ENCODE measurements at regions not wholly inside any gene's neighbourhood (a gene's known extent, or its start where the extent isn't known, plus 50 kb on each side); places are given as distances from the start of the nearest gene placed in this dataset.

DNA sequence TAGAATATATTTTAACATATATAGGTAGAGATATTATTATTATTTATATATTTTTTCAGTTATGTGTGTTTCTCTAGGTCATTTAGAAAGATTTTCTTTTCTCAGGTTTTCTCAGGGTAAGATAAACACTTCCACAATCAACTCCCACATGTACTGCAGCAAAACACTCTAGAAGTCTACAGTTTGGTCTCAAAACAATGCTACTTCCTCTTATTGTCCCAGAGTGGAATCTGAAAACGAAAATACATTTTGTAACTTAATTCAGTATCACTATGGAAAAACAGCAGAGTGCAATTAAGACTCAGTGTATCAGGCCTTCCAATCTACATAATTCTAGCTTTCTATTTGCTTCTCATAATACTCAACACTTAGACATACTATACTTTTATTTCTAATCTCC lies 190.1 kb upstream of the SLC35G4 start:
- TF ChIP-seq, protein P1, sequence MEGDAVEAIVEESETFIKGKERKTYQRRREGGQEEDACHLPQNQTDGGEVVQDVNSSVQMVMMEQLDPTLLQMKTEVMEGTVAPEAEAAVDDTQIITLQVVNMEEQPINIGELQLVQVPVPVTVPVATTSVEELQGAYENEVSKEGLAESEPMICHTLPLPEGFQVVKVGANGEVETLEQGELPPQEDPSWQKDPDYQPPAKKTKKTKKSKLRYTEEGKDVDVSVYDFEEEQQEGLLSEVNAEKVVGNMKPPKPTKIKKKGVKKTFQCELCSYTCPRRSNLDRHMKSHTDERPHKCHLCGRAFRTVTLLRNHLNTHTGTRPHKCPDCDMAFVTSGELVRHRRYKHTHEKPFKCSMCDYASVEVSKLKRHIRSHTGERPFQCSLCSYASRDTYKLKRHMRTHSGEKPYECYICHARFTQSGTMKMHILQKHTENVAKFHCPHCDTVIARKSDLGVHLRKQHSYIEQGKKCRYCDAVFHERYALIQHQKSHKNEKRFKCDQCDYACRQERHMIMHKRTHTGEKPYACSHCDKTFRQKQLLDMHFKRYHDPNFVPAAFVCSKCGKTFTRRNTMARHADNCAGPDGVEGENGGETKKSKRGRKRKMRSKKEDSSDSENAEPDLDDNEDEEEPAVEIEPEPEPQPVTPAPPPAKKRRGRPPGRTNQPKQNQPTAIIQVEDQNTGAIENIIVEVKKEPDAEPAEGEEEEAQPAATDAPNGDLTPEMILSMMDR (IDR thresholded peaks at IDR 0.05): no peak
- H3K36me3 ChIP-seq: no peaks in the 10 kb centered on the region
- H3K27me3 ChIP-seq: no peaks in the 10 kb centered on the region
- intact Hi-C loops (cut with DNase I): no loop called here
- H3K4me1 ChIP-seq: no peaks in the 10 kb centered on the region
- H3K4me3 ChIP-seq: no peak overlapping the region
- H3K9me3 ChIP-seq: no peaks in the 10 kb centered on the region
- no peak overlapping the region for H3K27ac ChIP-seq
- DNase-seq (ENCODE audit: low spot score in 2 of 2): no peak

DNA sequence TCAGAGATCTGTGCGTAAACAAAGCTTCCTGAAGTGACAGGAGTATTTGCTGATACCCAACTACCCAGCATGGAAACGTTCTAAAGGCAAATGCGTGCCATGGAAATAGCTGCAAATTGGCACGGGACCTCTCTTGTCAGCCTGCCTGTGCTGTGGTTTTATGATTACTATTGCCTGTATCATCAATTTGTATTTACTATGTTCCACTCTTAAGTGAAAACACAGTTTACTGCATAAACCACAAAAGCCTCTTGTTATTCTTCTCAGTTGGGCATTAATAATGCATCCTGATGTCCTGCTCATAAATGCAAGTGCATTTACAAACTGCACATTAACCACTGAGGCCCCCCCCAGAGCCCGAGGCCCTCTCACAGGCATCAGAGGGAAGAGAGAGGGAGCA lies 196.6 kb upstream of the SLC35G4 start:
- Histone ChIP-seq H3K9me3 (no peaks in the 10 kb centered on the region), H3K4me1 (no peaks in the 10 kb centered on the region), H3K27me3 (no peaks in the 10 kb centered on the region), H3K36me3 (no peaks in the 10 kb centered on the region), H3K4me3 (no peak overlapping the region), H3K27ac (no peak overlapping the region)
- DNase-seq (ENCODE audit: low spot score in 2 of 2): no peak
- intact Hi-C loops (cut with DNase I): no loop called here
- TF ChIP-seq, protein P1 (IDR thresholded peaks at IDR 0.05): no peak

DNA sequence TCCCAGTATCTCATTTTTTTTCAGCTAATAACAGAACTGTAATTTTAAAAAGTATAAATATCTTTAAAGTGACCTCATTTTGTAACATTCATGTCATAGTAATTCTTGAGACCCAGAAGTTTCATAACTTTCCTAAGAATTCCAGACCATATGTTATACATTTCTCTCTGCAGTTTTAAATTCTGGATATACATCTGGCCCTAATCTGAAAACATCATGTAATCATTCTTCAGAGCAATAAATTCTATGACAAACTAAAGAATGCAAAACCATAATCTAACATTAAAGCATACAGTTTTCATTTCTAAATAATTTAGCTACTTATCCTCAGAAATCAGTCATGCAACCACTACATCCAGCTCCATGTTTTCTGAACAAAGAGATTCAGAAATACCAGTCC lies 198.3 kb upstream of the SLC35G4 start:
- no peaks in the 10 kb centered on the region for H3K27me3 ChIP-seq
- H3K4me1 ChIP-seq: no peaks in the 10 kb centered on the region
- H3K27ac ChIP-seq: no peak overlapping the region
- H3K9me3 ChIP-seq: no peaks in the 10 kb centered on the region
- no peak overlapping the region for H3K4me3 ChIP-seq
- intact Hi-C loops (cut with DNase I): no loop called here
- TF ChIP-seq, protein P1 (IDR thresholded peaks at IDR 0.05): no peak
- H3K36me3 ChIP-seq: no peaks in the 10 kb centered on the region
- no peak for DNase-seq (ENCODE audit: low spot score in 2 of 2)

DNA sequence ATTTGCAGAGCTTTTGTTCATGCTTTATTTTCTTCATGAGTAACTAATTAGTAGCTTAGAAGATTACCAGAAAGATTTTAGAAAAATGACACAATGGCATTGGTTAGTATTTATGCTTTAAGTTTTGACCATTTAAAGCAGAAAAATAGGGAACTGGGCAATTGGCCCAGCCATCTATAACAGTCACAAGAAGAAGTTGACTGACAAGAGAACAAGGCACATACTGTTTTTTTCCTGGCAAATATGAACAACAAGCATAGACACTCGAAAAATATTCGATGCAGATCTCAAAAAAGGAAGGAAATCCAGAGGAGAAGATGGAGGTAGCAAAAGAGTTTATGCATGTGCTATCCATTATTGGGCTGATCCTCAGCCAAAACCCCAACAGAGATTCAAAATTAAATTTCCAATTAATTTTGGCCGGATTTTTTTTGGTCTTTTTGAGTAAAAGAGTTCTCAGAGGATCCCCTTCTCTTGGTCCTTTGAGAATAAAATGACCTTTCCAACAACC lies 200.8 kb upstream of the SLC35G4 start:
- TF ChIP-seq, protein P1 (IDR thresholded peaks at IDR 0.05): no peak
- H3K4me3 ChIP-seq: no peak overlapping the region
- no peaks in the 10 kb centered on the region for H3K36me3 ChIP-seq
- no peak overlapping the region for H3K27ac ChIP-seq
- H3K4me1 ChIP-seq: no peaks in the 10 kb centered on the region
- no peak for DNase-seq (ENCODE audit: low spot score in 2 of 2)
- intact Hi-C loops (cut with DNase I): no loop called here
- H3K9me3 ChIP-seq: no peaks in the 10 kb centered on the region
- no peaks in the 10 kb centered on the region for H3K27me3 ChIP-seq

DNA sequence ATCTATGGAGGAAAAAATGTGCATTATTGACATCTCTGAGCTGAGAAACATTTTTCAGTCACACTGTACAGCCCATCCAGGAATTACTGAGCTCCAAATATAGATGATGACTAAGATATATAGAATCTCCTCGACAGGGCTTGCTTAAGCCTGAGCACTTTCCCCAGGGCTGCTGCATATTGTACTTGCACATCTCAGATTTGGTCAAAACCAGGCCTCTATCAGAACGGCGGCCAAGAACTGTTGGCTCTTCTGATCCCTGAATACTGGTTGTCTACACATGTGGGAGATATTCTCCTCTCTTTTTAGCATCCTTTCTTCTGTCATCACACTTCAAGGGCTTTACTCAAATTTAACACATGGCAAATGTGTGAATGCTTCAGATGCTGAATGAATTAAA lies 201.5 kb upstream of the SLC35G4 start:
- Histone ChIP-seq H3K9me3 (no peaks in the 10 kb centered on the region), H3K36me3 (no peaks in the 10 kb centered on the region), H3K4me3 (no peak overlapping the region), H3K27me3 (no peaks in the 10 kb centered on the region), H3K27ac (no peak overlapping the region), H3K4me1 (no peaks in the 10 kb centered on the region)
- intact Hi-C loops (cut with DNase I): no loop called here
- TF ChIP-seq, protein P1 (IDR thresholded peaks at IDR 0.05): no peak
- DNase-seq (ENCODE audit: low spot score in 2 of 2): no peak

DNA sequence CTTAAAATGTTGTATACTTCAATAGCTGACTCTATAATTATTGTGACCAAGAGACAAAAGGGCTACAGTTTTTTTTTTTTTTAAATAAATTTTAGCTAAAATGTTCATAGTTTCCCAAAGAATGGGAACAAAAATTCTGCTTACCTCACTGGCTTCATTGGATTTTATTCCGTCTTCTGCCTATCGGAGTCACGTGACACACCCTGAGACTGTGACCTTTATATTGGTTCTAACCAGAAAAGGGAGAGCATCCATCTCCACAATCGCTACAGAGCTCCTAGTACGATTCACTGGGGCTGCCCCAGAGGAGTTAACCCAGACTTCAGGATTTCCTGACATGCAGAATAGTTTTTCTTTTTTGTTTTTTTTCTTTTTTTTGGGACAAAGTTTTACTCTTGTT lies 203.6 kb upstream of the SLC35G4 start:
- intact Hi-C loops (cut with DNase I): no loop called here
- TF ChIP-seq, protein P1 (IDR thresholded peaks at IDR 0.05): no peak
- DNase-seq (ENCODE audit: low spot score in 2 of 2): no peak
- no peaks in the 10 kb centered on the region for H3K4me1 ChIP-seq
- no peak overlapping the region for H3K27ac ChIP-seq
- no peaks in the 10 kb centered on the region for H3K36me3 ChIP-seq
- no peaks in the 10 kb centered on the region for H3K27me3 ChIP-seq
- H3K9me3 ChIP-seq: no peaks in the 10 kb centered on the region
- H3K4me3 ChIP-seq: no peak overlapping the region
